Progenitor cell of endocrine pancreas (in vitro differentiated cells): ENCODE measurements at regions not wholly inside any gene's neighbourhood (a gene's known extent, or its start where the extent isn't known, plus 50 kb on each side); places are given as distances from the start of the nearest gene placed in this dataset.

Source experiments
- DNase-seq: peaks from one replicate; pipeline ENCODE4 v3.0.0; 2021; ENCODE audit warnings: low spot score; ENCODE audit not compliant: unreplicated experiment
- H3K27ac Mint-ChIP-seq: 2 replicates; pipeline ENCODE4 v1.8.0; 2021; ENCODE audit warnings: mild to moderate bottlenecking, moderate library complexity, mixed read lengths
- H3K27me3 Mint-ChIP-seq: 2 replicates; pipeline ENCODE4 v1.8.0; 2021; ENCODE audit warnings: mixed read lengths
- H3K36me3 Mint-ChIP-seq: 2 replicates; pipeline ENCODE4 v1.8.0; 2022; ENCODE audit warnings: mixed read lengths; ENCODE audit not compliant: insufficient read depth
- H3K4me1 Mint-ChIP-seq: 2 replicates; pipeline ENCODE4 v1.8.0; 2021; ENCODE audit warnings: low read depth, mixed read lengths
- H3K4me3 Mint-ChIP-seq: 2 replicates; pipeline ENCODE4 v1.8.0; 2021; ENCODE audit warnings: low read depth, mild to moderate bottlenecking, moderate library complexity, mixed read lengths
- H3K9me3 Mint-ChIP-seq: 2 replicates; pipeline ENCODE4 v1.8.0; 2021; ENCODE audit warnings: low read depth, mixed read lengths
- TF ChIP-seq, protein P1 (sequence below): fragments of 200-600 bp; sonication (generic); IDR thresholded peaks from one replicate; pipeline ENCODE4 v1.5.0; 2021; ENCODE audit warnings: antibody characterized with exemption, mild to moderate bottlenecking; ENCODE audit not compliant: unreplicated experiment

DNA sequence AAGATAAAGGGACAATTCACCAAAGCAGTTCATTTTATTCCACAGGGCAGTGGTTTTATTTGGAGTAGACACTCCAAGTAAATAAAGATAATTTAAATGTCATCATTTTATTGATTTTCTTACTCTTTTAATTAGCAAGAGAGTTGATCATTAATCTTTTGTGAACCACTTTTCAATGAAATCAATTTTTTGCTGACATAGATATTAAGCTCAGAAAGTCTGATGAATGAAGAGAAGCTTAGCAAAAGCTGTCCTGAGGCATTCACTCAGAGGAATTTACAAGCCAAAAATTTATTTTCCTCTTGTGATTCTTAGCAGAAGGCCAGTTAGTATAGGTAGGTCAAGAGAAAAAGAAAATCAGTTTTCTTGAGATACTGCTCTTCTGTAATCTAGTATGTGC, 618.0 kb downstream of the CCER1 start:
- no peaks in the 10 kb centered on the region for H3K36me3 Mint-ChIP-seq
- TF ChIP-seq, protein P1, sequence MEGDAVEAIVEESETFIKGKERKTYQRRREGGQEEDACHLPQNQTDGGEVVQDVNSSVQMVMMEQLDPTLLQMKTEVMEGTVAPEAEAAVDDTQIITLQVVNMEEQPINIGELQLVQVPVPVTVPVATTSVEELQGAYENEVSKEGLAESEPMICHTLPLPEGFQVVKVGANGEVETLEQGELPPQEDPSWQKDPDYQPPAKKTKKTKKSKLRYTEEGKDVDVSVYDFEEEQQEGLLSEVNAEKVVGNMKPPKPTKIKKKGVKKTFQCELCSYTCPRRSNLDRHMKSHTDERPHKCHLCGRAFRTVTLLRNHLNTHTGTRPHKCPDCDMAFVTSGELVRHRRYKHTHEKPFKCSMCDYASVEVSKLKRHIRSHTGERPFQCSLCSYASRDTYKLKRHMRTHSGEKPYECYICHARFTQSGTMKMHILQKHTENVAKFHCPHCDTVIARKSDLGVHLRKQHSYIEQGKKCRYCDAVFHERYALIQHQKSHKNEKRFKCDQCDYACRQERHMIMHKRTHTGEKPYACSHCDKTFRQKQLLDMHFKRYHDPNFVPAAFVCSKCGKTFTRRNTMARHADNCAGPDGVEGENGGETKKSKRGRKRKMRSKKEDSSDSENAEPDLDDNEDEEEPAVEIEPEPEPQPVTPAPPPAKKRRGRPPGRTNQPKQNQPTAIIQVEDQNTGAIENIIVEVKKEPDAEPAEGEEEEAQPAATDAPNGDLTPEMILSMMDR = no peak
- no peak overlapping the region for H3K27ac Mint-ChIP-seq
- DNase-seq = no peak
- H3K4me3 Mint-ChIP-seq = no peak overlapping the region
- H3K9me3 Mint-ChIP-seq = no peaks in the 10 kb centered on the region
- no peaks in the 10 kb centered on the region for H3K27me3 Mint-ChIP-seq
- peaks cover 22% of the 10 kb centered on the region for H3K4me1 Mint-ChIP-seq

GRCh38 chr12:90335566-90335965, 619.4 kb downstream of the CCER1 start:
- Mint-ChIP-seq H3K4me1 (peaks cover 20% of the 10 kb centered on the region), H3K27ac (no peak overlapping the region), H3K9me3 (no peaks in the 10 kb centered on the region), H3K27me3 (no peaks in the 10 kb centered on the region), H3K36me3 (no peaks in the 10 kb centered on the region), H3K4me3 (no peak overlapping the region)
- TF ChIP-seq, protein P1 = no peak
- no peak for DNase-seq

- TF ChIP-seq, protein P1 = no peak
- no peak for DNase-seq
- Mint-ChIP-seq H3K36me3 (no peaks in the 10 kb centered on the region), H3K4me1 (peaks cover 9% of the 10 kb centered on the region), H3K9me3 (no peaks in the 10 kb centered on the region), H3K4me3 (no peak overlapping the region), H3K27me3 (no peaks in the 10 kb centered on the region), H3K27ac (no peak overlapping the region)
Measured at GRCh38 chr12:90333939-90334338, 621.0 kb downstream of the CCER1 start.

DNA sequence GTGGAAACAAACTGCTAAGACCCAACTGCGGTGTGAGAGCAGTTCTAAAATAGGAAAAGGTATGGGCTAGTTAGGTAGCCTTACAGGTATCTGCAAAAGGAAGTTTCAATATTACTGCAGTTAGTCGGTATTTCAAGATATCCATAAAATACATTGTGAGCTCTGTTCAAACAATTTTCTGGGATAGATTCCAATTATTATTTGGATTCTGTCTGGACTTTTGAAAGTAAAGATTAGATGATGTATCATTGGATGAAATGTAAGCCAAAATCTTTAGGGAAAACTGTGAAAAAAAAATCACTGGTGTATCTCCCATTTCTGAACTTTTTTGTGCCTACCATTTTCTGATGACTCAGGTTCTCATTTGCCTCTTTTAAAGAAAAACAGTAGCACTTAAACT, 621.6 kb downstream of the CCER1 start:
- Mint-ChIP-seq H3K9me3 (no peaks in the 10 kb centered on the region), H3K36me3 (no peaks in the 10 kb centered on the region), H3K4me1 (peaks cover 6% of the 10 kb centered on the region), H3K27me3 (no peaks in the 10 kb centered on the region), H3K4me3 (no peak overlapping the region), H3K27ac (no peak overlapping the region)
- TF ChIP-seq, protein P1 = no peak
- DNase-seq = no peak

DNA sequence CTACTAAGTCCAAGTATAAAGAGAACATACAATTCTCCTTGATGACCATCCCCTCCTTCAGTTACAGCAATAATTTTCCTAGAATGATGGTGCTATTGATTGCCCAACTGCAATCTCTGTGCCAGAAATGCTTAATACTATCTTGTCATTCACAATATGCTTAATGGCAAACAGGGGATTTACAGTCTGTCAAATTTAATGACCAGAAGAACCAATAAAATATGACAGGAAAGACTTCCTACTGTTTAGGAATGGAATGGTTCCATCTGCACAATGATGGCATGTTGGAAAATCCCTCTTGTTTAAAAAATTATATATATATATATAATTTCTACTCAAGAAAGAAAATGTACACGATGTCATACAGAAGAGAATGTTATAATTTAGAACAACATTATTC, 623.2 kb downstream of the CCER1 start:
- H3K4me3 Mint-ChIP-seq = no peak overlapping the region
- H3K36me3 Mint-ChIP-seq = no peaks in the 10 kb centered on the region
- DNase-seq = no peak

More for the DNA sequence above, 623.2 kb downstream of the CCER1 start:
- peaks cover under 1% of the 10 kb centered on the region for H3K4me1 Mint-ChIP-seq
- TF ChIP-seq, protein P1 = no peak
- H3K27me3 Mint-ChIP-seq = no peaks in the 10 kb centered on the region
- H3K9me3 Mint-ChIP-seq = no peaks in the 10 kb centered on the region
- no peak overlapping the region for H3K27ac Mint-ChIP-seq
